ENCODE measurements at regions not wholly inside any gene's neighbourhood (a gene's known extent, or its start where the extent isn't known, plus 50 kb on each side); places are given as distances from the start of the nearest gene placed in this dataset.

GRCh38 chr3:59538753-59539432 is 489.1 kb upstream of the CFAP20DC start:
- no peak for FAIRE-seq

GRCh38 chr3:59535791-59536221 is 486.0 kb upstream of the CFAP20DC start:
- FAIRE-seq, result no peak

GRCh38 chr3:59531994-59532393 is 482.2 kb upstream of the CFAP20DC start:
- FAIRE-seq, result no peak

- no peak for FAIRE-seq
Measured at GRCh38 chr3:59531066-59531745, 481.4 kb upstream of the CFAP20DC start.

GRCh38 chr3:59528251-59528650 is 478.4 kb upstream of the CFAP20DC start:
- FAIRE-seq, result no peak

GRCh38 chr3:59527493-59527892 is 477.7 kb upstream of the CFAP20DC start:
- no peak for FAIRE-seq

GRCh38 chr3:59526999-59527398 is 477.2 kb upstream of the CFAP20DC start:
- FAIRE-seq, result no peak

- no peak for FAIRE-seq
Measured at GRCh38 chr3:59522550-59522949, 472.7 kb upstream of the CFAP20DC start.

GRCh38 chr3:59519094-59519493 is 469.3 kb upstream of the CFAP20DC start:
- no peak for FAIRE-seq

GRCh38 chr3:59518283-59519055 is 468.6 kb upstream of the CFAP20DC start:
- no peak for FAIRE-seq

- FAIRE-seq, result peak; percentile 71
Measured at GRCh38 chr3:59517388-59517787, 467.6 kb upstream of the CFAP20DC start.

- no peak for FAIRE-seq
Measured at GRCh38 chr3:59515966-59516365, 466.1 kb upstream of the CFAP20DC start.

- FAIRE-seq, result no peak
Measured at GRCh38 chr3:59514865-59515482, 465.1 kb upstream of the CFAP20DC start.

GRCh38 chr3:59513570-59513969 is 463.7 kb upstream of the CFAP20DC start:
- no peak for FAIRE-seq

- no peak for FAIRE-seq
Measured at GRCh38 chr3:59512066-59512465, 462.2 kb upstream of the CFAP20DC start.

GRCh38 chr3:59510576-59510975 is 460.8 kb upstream of the CFAP20DC start:
- FAIRE-seq, result no peak

- FAIRE-seq, result no peak
Measured at GRCh38 chr3:59508273-59508672, 458.4 kb upstream of the CFAP20DC start.

GRCh38 chr3:59506191-59506590 is 456.4 kb upstream of the CFAP20DC start:
- FAIRE-seq, result no peak

GRCh38 chr3:59503441-59503840 is 453.6 kb upstream of the CFAP20DC start:
- no peak for FAIRE-seq

- no peak for FAIRE-seq
Measured at GRCh38 chr3:59502806-59503205, 453.0 kb upstream of the CFAP20DC start.

GRCh38 chr3:59499954-59500353 is 450.1 kb upstream of the CFAP20DC start:
- no peak for FAIRE-seq

- no peak for FAIRE-seq
Measured at GRCh38 chr3:59499000-59499399, 449.2 kb upstream of the CFAP20DC start.

- FAIRE-seq, result no peak
Measured at GRCh38 chr3:59496250-59496649, 446.4 kb upstream of the CFAP20DC start.
